HCT116 (cell line): ENCODE measurements at regions not wholly inside any gene's neighbourhood (a gene's known extent, or its start where the extent isn't known, plus 50 kb on each side); places are given as distances from the start of the nearest gene placed in this dataset.
"Not testable (repeated sequence)": the region's sequence is repeated elsewhere in the genome, so short reads cannot be mapped to it uniquely, and the experiment has no call there.

Experiments used
- EZH2 ChIP-seq: fragments of 200-600 bp; sonication (generic); IDR thresholded peaks from 2 replicates; pipeline ENCODE4 v1.6.1; 2017; ENCODE audit warnings: antibody characterized with exemption, mixed run types
- EZH2phosphoT487 ChIP-seq: fragments of 200-600 bp; IDR thresholded peaks from 2 replicates; pipeline ENCODE4 v1.6.1; 2018; ENCODE audit warnings: antibody characterized with exemption, borderline replicate concordance
- MAX ChIP-seq: IDR thresholded peaks from 2 replicates; pipeline ENCODE4 v1.6.1; 2012
- POLR2AphosphoS5 ChIP-seq: IDR thresholded peaks from 2 replicates; pipeline ENCODE4 v1.6.1; 2011; ENCODE audit warnings: mild to moderate bottlenecking, low read depth, low read length, moderate library complexity
- ZNF274 ChIP-seq: fragments of 200-500 bp; sonication (Bioruptor generic); IDR thresholded peaks from 2 replicates; pipeline ENCODE4 v1.6.1; 2014; ENCODE audit warnings: mild to moderate bottlenecking, low read depth, low read length, inconsistent platforms
- TF ChIP-seq, protein P1 (sequence below), 3 experiments: fragments of 200-600 bp in 1 of 3; sonication (generic) in 1 of 3; IDR thresholded peaks in 2 of 3; conservative IDR thresholded peaks in 1 of 3; 2 replicates each; pipeline ENCODE4 v1.5.1; 2012 to 2017; ENCODE audit warnings: low read depth in 2 of 3, low read length in 2 of 3, antibody characterized with exemption in 1 of 3, borderline replicate concordance in 1 of 3, control low read depth in 1 of 3, mild to moderate bottlenecking in 1 of 3, mixed read lengths in 1 of 3, mixed run types in 1 of 3, moderate library complexity in 1 of 3; ENCODE audit not compliant: insufficient read depth in 1 of 3

- TF ChIP-seq, protein P1, sequence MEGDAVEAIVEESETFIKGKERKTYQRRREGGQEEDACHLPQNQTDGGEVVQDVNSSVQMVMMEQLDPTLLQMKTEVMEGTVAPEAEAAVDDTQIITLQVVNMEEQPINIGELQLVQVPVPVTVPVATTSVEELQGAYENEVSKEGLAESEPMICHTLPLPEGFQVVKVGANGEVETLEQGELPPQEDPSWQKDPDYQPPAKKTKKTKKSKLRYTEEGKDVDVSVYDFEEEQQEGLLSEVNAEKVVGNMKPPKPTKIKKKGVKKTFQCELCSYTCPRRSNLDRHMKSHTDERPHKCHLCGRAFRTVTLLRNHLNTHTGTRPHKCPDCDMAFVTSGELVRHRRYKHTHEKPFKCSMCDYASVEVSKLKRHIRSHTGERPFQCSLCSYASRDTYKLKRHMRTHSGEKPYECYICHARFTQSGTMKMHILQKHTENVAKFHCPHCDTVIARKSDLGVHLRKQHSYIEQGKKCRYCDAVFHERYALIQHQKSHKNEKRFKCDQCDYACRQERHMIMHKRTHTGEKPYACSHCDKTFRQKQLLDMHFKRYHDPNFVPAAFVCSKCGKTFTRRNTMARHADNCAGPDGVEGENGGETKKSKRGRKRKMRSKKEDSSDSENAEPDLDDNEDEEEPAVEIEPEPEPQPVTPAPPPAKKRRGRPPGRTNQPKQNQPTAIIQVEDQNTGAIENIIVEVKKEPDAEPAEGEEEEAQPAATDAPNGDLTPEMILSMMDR (IDR thresholded peaks at IDR 0.05 in 2 of 3, conservative IDR thresholded peaks at IDR 0.05 in 1 of 3; ENCODE audit: borderline replicate concordance in 1 of 3, insufficient read depth in 1 of 3, low read depth in 2 of 3, low read length in 2 of 3), result not testable (repeated sequence)
- TF ChIP-seq MAX, ZNF274, POLR2AphosphoS5, EZH2phosphoT487, EZH2: not testable (repeated sequence)
These were observed 1231.5 kb downstream of the ADGRL3 start for GRCh38 chr4:62431513-62432231.
